GM21737 (cell line): ENCODE measurements at regions not wholly inside any gene's neighbourhood (a gene's known extent, or its start where the extent isn't known, plus 50 kb on each side); places are given as distances from the start of the nearest gene placed in this dataset.
A peak's percentile ranks its signal among the peaks of the same experiment; 100 is the strongest.
"Not testable (repeated sequence)": the region's sequence is repeated elsewhere in the genome, so short reads cannot be mapped to it uniquely, and the experiment has no call there.

Experiments
- ATAC-seq: cut with Tn5 transposase; IDR thresholded peaks from one replicate; pipeline ENCODE4 v1.9.1; 2021; ENCODE audit warnings: mild to moderate bottlenecking, moderate library complexity; ENCODE audit not compliant: unreplicated experiment

DNA sequence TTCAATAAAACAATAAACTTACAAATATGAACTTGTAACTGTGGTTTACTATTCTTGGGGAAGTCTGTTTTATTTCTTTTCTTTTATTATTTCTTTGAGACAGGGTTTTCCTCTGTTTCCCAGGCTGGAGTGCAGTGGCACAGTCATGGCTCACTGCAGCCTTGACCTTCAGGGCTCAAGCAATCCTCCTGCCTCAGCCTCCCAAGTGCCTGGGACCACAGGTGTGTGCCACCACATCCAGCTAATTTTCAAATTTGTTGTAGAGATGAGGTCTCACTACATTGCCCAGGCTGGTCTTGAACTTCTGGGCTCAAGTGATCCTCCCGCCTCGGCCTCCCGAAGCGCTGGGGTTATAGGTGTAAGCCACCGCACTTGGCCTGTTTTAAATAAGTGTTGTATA is 343.4 kb downstream of the SOX9 start:
- not testable (repeated sequence) for ATAC-seq

GRCh38 chr17:72465191-72466024 is 344.6 kb downstream of the SOX9 start:
- peak; percentile 37 for ATAC-seq

DNA sequence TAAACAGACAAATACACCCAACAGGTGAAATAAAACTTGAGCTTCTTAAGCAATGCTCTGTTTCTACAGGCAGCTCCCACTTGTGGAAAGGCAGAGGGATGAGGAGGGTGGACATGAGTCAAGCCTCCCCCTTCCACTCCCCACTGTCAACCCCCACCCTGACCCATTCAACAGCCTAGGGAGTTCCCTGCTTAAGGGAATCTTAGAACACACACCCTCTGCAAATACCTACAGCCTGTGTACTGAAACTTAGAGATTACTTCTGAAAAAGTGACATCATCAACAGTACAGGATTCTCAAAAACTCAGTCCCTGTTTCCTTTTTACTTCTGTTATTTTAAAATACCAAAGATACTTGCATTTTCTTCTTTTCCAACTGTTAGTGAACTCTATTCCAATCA is 345.4 kb downstream of the SOX9 start:
- ATAC-seq: peak; percentile 63

- ATAC-seq: peak; percentile 7
Observed at GRCh38 chr17:72466606-72467005, 345.8 kb downstream of the SOX9 start.

DNA sequence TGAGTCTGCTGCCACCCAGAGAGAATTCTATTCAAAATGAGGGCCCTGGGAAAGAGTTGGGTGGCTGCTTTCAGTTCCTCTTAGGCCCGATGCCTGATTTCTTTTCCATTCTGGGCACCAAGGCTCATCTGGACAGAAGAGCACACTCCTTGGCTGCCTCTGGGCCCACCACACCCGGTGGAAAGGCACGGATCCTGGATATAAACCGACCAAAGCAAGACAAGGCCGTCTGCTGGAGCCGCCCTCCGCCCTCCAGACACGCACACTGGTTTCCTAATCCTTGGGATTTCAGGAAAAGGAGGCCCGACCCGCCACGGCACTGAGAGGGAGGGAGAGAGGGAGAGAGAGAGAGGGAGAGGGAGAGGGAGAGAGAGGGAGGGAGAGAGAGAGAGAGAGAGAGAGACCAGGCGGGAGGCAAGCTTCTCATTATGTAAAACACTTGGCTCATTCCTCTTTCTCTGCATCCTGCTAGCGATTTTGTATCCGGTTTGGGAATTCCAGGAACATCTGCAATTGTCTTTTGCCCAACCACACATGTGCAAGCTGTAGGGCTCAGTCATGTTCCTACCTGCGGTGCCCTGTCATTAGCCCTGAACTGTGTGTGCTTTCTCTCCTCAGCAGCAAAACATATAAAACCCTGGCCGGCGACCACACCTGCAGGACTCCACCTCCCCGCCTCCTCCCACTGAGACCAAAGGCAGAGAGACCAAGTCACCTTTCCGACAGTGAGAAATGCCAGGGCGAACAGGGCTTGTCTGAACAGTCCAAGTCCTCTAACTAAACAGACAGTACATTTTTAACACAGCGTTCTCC is 347.2 kb downstream of the SOX9 start:
- no peak for ATAC-seq

DNA sequence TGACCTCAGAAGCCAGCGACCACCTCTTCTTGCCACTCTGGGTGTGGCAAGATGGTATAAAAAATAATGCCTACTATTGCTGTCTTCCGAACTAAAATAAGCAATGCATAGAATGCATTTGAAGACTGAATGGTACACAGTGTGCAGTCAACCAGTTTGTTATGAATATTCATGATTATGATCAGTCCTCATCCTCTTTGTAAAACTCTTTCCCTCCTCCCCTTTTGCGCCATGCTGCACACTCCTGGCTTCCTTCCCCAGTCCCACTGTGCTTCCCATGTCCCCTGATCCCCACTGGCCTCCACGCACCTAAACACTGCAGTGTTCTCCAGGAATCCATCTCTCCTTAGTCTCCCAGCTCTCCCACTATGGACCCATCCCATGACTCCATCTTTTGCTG is 348.0 kb downstream of the SOX9 start:
- ATAC-seq: no peak

DNA sequence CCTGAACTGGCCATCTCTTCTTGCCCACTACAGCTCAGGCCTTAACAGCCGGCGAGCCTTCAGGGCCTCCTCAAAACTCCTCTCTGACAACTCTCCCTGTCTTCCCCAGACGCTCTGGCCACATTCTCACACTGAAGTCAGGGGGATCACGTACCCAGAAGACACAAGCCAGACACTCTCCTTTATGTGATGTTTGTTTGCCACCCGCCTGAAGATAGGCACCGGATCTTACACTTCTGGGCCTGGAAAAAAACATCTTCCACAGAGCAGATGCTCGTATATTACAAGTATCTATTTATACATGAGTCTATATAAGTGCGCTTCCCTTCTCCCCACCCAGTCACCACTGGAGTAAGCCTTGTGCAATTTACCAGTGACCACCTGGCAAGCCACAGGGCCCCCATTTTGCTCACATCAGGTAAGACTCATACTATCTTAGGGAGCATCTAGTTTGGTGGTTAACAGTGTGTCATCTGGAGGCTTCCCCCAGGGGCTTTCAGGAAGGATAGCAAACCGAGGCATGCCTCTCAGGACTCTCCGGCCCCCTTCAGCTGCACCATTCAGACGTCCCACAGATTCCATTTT is 349.4 kb downstream of the SOX9 start:
- no peak for ATAC-seq

GRCh38 chr17:72470734-72471133 is 349.9 kb downstream of the SOX9 start:
- ATAC-seq: no peak

- no peak for ATAC-seq
Observed at GRCh38 chr17:72471296-72471695, 350.5 kb downstream of the SOX9 start.

- ATAC-seq: no peak
Observed at GRCh38 chr17:72472106-72472505, 351.3 kb downstream of the SOX9 start.

- not testable (repeated sequence) for ATAC-seq
Observed at GRCh38 chr17:72472853-72473390, 352.1 kb downstream of the SOX9 start.

GRCh38 chr17:72474243-72474642 is 353.4 kb downstream of the SOX9 start:
- no peak for ATAC-seq

- no peak for ATAC-seq
Observed at GRCh38 chr17:72474719-72475477, 354.1 kb downstream of the SOX9 start.

- ATAC-seq: no peak
Observed at GRCh38 chr17:72476134-72476533, 355.3 kb downstream of the SOX9 start.

DNA sequence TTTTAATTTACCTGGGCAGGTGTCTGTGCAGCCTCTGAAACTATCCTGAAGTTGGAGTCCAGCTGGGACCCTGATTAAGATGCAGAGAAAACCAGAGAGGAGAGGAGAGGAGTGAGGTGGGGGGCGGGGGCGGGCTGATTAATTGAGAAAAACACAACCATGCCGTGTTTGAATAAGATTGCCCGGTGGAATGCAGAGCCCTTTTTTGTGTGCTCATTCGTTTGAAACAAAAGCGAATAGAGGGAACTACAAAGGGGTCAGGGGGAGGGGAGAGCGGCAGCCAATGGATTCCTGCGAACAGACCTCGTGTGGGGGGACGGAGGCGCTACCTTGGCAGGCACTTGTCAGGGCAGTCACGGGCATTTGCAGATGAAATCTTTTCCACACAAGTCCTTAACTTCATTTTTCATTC is 355.8 kb downstream of the SOX9 start:
- no peak for ATAC-seq

- no peak for ATAC-seq
Observed at GRCh38 chr17:72477491-72477890, 356.7 kb downstream of the SOX9 start.

DNA sequence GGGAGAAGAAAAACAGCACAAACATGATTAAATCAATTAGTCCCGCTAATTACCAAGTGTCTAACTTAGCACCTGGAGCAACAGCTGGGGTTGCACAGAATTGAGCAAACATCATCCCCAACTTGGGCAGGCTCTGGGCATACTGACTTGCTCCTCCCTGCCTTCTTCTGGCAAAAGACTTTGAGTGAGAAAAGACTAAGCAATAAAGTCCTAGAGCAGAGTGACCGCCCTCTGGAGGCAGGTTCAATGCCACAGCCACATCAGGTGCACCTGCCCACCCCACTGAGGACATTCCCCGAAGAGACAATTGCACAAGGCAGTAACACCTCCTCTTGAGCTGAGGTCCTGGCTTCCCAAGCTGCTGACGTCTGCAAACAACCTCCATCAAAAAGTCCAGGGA is 358.3 kb downstream of the SOX9 start:
- no peak for ATAC-seq

DNA sequence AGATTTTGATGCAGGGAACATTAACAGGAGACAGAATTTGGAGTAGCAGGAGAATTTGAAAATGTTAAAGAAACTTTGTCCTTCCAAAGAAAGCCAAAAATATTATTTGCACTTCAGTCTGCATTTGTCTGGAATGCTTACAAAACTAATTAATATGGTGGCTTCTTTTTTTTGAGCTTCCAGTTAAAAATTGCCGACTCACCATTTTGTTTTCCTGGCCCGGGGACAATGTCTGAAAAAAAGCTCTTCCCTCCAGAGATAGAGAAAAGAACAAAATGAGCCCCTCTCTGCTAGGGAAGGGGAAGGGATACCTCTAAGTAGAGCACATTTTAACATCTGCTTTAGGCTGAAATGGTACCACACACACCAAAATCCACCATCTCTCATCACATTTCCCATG is 360.8 kb downstream of the SOX9 start:
- ATAC-seq: no peak

- no peak for ATAC-seq
Observed at GRCh38 chr17:72485596-72485995, 364.8 kb downstream of the SOX9 start.

- ATAC-seq: no peak
Observed at GRCh38 chr17:72486806-72487205, 366.0 kb downstream of the SOX9 start.
